ENCODE measurements at regions not wholly inside any gene's neighbourhood (a gene's known extent, or its start where the extent isn't known, plus 50 kb on each side); places are given as distances from the start of the nearest gene placed in this dataset.

DNA sequence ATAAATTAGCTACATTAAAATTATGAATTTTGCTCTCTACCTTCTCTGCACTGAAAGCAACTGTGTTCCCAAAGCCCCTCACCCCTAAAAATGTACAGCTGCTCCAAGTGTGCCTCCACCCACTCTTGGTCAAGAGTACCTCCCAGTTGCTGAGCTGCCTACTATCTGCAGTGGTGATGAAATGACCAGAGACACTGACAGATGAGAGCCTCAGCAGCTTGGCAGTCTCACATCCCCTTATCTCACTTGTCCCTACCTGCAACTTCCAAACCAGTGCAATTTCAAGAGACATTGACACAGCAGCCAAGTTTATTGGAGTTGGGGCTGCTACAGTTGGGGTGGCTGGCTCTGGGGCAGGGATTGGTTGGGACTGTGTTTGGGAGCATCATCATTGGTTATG is 52.2 kb upstream of the COL6A5 start:
- intact Hi-C loops (cut with DNase I), result no loop called here
- ATAC-seq, result no peak
- no peaks in the 10 kb centered on the region for H3K27me3 ChIP-seq

More for the DNA sequence above, 52.2 kb upstream of the COL6A5 start:
- Histone ChIP-seq H3K4me1 (no peaks in the 10 kb centered on the region), H3K27ac (no peak overlapping the region), H3K4me3 (no peak overlapping the region), H3K36me3 (no peaks in the 10 kb centered on the region), H3K9me3 (no peaks in the 10 kb centered on the region)
- no peak for DNase-seq
- no peak for TF ChIP-seq POLR2A (IDR thresholded peaks at IDR 0.05)
- TF ChIP-seq, protein P1, sequence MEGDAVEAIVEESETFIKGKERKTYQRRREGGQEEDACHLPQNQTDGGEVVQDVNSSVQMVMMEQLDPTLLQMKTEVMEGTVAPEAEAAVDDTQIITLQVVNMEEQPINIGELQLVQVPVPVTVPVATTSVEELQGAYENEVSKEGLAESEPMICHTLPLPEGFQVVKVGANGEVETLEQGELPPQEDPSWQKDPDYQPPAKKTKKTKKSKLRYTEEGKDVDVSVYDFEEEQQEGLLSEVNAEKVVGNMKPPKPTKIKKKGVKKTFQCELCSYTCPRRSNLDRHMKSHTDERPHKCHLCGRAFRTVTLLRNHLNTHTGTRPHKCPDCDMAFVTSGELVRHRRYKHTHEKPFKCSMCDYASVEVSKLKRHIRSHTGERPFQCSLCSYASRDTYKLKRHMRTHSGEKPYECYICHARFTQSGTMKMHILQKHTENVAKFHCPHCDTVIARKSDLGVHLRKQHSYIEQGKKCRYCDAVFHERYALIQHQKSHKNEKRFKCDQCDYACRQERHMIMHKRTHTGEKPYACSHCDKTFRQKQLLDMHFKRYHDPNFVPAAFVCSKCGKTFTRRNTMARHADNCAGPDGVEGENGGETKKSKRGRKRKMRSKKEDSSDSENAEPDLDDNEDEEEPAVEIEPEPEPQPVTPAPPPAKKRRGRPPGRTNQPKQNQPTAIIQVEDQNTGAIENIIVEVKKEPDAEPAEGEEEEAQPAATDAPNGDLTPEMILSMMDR (IDR thresholded peaks at IDR 0.05), result no peak

Small RNAs in the stretch of these regions (small RNA-seq; reads per million reads assigned to genes)
- gene ENPP7P3 (0 reads per million in 2 experiments), gene SNRPCP8 (0 reads per million in 2 experiments)

All from right lobe of liver (tissue), 6 donors.